Medulla oblongata (tissue), 1 donor: ENCODE measurements at regions not wholly inside any gene's neighbourhood (a gene's known extent, or its start where the extent isn't known, plus 50 kb on each side); places are given as distances from the start of the nearest gene placed in this dataset.
"Not testable (repeated sequence)": the region's sequence is repeated elsewhere in the genome, so short reads cannot be mapped to it uniquely, and the experiment has no call there.

ENCODE experiments used
- DNase-seq: peaks from one replicate; pipeline ENCODE4 v3.0.0-alpha.2; 2015; ENCODE audit errors: extremely low spot score

- no peak for DNase-seq
These were observed 102.6 kb downstream of the LHFPL1 start for GRCh38 chrX:112577146-112577545.

DNA sequence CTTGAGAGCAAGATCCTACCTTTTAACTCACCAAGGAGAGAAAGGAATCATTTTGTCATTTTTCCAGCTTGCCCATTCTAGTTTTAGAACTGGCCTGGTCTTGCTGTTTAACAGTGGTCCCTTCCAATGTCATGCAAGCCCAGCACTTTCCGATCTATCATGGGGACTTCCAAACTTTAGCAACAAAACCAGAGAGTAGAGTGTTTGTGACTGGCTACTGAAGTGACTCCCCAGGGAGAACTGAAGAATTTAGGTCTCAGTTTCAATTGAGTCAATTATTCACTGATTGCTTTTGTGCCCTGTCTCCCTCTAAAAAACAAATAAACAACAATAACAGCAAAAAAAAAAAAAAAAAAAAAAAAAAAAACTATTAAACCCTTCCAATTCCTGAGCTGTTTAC is 108.3 kb downstream of the LHFPL1 start:
- DNase-seq = no peak

- no peak for DNase-seq
These were observed 123.9 kb downstream of the LHFPL1 start for GRCh38 chrX:112555831-112556230.

DNA sequence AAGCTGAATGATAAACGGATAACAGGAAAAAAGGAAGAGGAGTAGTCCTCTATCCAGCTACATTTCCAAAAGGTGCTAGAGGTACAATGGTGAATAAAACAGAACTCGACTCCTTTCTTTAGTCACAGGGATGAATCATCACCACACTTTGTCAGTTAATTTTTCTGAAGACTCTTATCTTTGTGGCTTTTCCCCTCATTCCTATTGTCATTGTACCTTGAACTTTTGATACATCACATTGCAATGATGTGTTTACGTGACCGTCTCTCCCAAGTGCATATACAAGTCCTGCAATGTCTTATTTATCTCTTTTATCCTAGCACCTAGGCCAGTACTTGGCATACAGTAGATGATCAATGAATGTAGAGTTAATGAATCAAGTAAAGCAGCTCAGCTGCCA is 134.7 kb downstream of the LHFPL1 start:
- DNase-seq = no peak

DNA sequence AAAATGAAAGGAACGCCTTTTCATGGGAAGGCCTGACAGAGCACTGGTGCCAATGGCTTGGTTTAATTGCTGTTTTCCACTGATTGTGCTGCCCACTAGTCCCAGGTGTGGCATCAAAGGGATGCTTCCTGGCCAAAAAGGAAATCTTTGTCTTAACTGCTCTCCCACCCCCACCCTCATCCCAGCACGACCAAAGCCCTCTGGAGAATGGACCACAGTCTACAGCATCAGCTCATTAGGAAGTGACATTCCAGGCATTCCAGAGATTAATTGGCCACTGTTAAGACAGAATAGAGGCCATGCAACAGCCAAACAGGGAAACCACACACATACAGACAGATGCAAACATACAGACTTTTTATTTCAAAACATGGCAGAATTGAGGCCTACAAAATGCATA is 143.2 kb downstream of the LHFPL1 start:
- no peak for DNase-seq

GRCh38 chrX:112527903-112528302 is 151.8 kb downstream of the LHFPL1 start:
- DNase-seq = no peak

- DNase-seq = no peak
These were observed 158.1 kb downstream of the LHFPL1 start for GRCh38 chrX:112521676-112522075.

DNA sequence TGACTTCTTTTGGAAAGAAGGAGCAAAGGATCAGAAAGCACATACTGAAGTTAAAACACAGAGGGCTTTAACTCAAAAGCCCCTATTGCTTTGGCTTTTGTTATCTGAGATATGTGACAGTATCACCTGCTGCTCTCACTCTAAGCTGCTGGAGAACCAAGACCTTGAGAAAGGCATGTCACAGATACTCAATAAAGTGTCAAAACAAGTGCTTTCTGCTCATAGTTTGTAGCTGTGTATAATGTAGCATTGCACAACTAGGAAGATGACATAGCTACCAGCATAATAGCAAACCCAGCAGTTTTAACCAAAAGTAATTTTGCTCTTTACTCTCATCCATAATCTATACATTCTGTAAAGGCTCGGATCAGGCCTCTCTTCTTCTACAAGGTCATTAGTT is 159.6 kb downstream of the LHFPL1 start:
- no peak for DNase-seq

GRCh38 chrX:112513154-112513553 is 166.6 kb downstream of the LHFPL1 start:
- DNase-seq = no peak

- DNase-seq = no peak
These were observed 167.2 kb downstream of the LHFPL1 start for GRCh38 chrX:112512509-112512908.

- DNase-seq = no peak
These were observed 169.1 kb downstream of the LHFPL1 start for GRCh38 chrX:112510629-112511028.

DNA sequence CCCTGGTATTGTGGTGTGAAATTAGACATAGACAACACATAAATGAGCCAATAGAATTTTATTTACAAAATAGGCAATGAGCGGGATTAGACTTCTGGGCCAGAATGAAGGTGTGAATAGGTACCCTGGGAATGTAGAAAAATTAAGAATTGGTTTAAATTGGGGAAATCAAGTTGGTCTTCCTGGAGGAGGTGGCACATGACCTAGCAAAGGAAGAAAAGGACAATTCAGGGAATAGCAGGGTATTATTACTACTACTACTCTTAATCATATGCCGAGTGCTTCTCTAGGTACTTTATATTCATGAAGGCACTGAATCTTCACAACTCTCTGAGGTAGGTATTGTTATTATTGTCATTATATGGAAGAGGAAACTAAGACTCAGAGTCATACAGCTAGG is 202.1 kb downstream of the LHFPL1 start:
- no peak for DNase-seq

DNA sequence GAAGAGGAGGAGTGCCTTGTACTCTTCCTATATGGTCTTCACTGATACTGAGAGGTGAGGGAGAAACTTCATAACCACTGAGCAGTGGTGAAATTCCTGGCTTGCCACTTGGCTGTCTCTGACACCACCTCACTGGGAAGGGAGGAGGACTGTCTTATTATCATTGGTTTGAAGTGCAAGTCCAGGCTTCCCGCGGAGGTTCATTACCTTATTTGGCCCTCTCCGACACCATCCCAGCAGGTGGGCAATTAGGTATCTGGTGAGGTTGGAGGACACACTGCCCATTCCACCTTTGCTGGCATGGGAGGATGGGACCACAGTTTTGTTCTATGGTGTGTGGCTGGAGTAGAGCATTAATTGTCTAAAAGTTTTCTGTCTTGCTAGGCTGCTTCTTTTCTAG is 206.1 kb downstream of the LHFPL1 start:
- no peak for DNase-seq

GRCh38 chrX:112470551-112470950 is 209.2 kb downstream of the LHFPL1 start:
- no peak for DNase-seq

DNA sequence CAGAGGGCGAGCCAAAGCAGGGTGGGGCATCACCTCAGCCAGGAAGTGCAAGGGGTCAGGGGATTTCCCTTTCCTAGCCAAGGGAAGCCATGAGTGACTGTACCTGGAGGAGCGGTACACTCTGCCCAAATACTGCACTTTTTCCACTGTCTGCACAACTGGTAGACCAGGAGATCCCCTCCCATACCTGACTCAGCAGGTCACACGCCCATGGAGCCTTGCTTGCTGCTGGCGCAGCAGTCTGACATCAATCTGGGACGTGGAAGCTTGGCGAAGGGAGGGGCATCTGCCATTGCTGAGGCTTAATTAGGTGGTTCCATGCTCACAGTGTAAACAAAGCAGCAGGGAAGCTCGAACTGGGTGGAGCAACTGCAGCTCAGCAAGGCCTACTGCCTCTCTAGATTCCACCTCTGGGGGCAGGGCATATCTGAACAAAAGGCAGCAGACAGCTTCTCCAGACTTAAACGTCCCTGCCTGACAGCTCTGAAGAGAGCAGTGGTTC is 217.7 kb downstream of the LHFPL1 start:
- not testable (repeated sequence) for DNase-seq

DNA sequence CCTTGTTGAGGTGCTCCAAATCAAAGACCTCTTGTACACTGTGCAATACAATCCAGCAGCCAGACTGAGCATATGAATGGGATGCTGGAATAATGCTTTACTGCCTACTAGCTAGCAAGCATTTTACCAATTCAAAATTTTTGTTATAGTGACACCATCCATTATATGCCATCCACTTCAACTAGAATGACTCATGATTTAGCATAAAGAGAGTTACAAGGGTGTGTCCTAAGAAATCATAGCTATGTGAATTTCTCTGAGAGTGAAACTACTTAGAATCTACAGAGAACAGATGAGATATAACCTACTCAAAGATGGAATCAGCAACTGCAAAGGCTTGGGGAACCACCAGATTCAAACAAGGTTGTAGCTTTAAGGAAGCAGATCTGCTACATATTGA is 221.9 kb downstream of the LHFPL1 start:
- no peak for DNase-seq

DNA sequence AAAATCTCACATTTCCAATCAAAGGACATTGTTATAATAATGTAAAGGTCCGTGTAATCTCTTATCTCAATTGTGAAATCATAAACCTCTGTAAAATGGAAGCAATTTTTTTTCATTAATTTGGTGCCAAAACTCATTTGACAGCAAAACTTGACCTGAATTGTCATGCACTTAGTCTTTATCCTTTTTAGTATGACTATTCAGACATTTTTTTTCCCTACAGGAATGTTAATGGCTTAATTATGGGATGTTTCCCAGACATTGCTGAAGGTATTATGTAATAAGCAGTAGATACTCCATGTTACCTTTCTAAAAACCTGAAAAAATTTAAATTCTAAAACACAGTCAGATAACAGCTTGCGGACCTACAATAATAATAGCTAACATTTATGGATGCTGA is 228.9 kb downstream of the LHFPL1 start:
- DNase-seq = no peak

DNA sequence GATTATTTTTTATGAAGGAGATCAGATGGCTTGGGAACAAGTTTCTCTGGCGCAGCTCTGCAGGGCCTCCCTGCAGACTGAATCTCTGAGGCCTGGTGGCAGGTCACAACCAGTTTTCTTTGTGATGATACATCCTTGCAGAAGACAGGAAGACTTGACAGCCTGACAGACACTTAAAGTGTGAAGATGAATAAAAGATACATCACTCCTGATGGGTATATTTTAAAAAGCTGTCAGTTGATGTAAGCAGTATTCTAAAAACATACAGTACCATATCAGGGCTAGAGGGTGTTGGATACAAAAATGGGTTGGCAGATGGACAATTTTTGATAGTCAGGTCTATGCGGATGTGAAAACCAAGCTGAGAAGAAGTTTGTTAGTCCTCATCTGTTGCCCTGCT is 239.5 kb downstream of the LHFPL1 start:
- no peak for DNase-seq

DNA sequence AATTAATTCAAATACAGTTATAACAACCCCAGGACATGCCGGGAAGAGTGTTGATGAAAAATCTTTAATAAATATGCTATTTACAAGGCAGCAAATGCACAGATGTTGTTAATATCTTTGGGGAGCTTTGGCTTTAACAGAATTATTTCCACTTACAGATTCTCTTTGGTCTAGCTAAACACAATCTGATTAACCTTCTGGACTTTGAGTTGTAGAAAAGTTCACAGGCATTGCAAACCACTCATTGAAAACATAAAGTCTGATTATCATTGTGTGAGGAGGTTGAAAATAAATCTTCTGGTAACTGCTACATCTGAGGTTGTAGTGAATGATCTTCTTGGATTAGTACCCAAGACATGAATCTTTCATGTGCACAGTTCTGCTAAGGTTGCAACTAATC is 255.6 kb downstream of the LHFPL1 start:
- DNase-seq = no peak

GRCh38 chrX:112391313-112391712 is 288.4 kb downstream of the LHFPL1 start:
- DNase-seq = no peak

DNA sequence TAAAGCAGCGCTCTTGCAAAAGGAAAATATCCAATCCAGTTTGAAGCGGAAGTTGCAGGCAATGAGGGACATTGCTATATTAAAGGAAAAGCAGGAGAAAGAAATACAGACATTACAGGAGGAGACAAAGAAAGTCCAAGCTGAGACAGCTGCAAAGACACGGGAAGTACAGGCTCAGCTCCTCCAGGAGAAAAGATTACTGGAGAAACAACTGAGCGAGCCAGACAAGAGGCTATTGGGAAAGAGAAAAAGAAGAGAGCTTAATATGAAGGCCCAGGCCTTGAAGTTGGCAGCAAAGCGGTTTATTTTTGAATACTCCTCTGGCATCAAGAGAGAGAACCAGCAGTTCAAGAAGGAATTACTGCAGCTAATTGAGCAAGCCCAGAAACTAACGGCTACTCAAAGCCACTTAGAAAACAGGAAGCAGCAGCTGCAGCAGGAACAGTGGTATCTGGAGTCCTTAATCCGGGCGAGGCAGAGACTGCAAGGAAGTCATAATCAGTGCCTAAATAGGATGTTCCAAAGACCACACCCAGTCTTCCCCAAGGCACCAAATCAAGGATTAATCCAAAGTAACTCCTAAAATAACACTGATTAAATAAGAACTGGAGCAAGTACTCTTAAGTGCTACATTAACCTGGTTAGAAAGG is 298.0 kb downstream of the LHFPL1 start:
- DNase-seq = peak; percentile 2

DNA sequence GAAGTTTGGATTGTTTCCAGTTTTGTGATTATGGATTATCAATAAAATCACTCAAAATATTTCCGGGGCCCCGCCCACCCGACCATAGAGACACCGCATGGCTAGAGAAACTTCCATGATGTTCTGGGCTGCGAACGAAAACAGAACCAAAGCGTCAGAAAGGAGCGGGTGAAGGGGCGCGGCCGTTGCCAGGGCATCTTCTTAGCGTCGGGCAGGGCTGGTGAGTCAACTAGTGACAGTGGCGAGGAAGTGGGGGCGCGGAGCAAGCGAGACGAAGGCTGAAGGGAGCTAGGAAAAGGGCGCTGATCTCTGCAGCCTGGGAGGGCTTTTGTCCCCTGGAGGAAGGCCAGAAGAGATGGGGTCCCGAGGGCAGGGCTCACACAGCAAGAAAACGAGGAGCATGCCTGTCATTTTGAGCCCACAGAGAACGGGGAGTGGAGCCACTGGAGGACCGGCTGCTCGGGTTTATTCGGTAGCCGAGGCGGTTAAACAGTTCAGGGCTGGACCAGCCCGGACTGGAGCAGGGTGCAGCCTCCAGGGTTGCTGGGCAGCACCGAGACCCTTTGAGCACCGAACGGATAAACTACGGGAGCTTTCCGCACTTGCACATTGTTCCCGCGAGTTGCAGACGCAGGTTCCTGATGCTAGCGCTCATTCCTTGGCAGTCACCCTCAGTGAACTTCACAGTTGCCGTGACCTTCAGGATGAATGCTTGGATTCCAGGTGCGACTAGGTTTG is 298.1 kb upstream of the TRPC5 start:
- no peak for DNase-seq

DNA sequence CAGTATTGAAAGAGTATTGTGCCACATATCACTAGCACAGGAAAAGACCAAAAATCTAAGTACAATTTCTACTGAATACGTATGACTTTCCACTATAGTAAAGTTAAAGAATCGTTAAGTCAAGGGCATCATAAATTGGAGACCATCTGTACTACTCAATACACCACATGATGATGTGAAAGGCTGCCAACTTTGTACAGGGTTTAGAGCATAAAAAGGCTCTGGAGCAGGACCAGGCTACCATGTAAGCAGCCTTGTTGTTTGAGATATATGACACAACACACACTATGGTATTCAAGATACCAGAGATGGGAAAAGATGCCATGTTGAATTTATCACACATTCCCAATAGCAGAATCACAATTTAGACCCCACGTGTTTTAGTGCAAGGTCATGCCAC is 294.9 kb upstream of the TRPC5 start:
- no peak for DNase-seq
